ENCODE measurements at regions not wholly inside any gene's neighbourhood (a gene's known extent, or its start where the extent isn't known, plus 50 kb on each side); places are given as distances from the start of the nearest gene placed in this dataset.

DNA sequence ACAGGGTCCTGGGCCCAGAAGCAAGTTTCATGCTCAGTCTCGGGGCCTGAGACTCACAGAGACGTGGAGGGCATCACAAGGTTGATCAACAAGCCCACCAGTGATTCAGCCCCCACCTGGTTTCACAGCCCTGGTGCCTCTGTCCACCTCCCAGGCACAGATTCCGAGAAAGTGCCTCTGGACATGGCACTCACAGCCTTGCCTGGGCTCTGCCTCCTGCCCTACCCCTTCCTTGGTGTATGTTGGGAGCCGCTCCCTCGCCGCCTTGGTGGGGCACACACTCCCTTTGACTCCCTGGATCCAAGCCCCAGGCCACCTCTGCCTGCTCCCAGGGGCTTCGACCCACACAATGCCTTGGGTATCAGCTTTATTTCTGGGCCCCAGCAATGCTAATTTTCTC lies 200.8 kb upstream of the PPP2R2D start:
- TF ChIP-seq, protein P1, sequence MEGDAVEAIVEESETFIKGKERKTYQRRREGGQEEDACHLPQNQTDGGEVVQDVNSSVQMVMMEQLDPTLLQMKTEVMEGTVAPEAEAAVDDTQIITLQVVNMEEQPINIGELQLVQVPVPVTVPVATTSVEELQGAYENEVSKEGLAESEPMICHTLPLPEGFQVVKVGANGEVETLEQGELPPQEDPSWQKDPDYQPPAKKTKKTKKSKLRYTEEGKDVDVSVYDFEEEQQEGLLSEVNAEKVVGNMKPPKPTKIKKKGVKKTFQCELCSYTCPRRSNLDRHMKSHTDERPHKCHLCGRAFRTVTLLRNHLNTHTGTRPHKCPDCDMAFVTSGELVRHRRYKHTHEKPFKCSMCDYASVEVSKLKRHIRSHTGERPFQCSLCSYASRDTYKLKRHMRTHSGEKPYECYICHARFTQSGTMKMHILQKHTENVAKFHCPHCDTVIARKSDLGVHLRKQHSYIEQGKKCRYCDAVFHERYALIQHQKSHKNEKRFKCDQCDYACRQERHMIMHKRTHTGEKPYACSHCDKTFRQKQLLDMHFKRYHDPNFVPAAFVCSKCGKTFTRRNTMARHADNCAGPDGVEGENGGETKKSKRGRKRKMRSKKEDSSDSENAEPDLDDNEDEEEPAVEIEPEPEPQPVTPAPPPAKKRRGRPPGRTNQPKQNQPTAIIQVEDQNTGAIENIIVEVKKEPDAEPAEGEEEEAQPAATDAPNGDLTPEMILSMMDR (IDR thresholded peaks at IDR 0.05; ENCODE audit: extremely low read depth in 1 of 2, insufficient read depth in 1 of 2, low read depth in 1 of 2, low read length in 2 of 2) = no peak
- no peak for TF ChIP-seq POLR2AphosphoS5 (IDR thresholded peaks at IDR 0.05; ENCODE audit: insufficient read depth, low read depth, low read length)
- TF ChIP-seq EZH2 (IDR thresholded peaks at IDR 0.05; ENCODE audit: borderline replicate concordance, low read depth, low read length, severe bottlenecking) = no peak
- no peak for TF ChIP-seq POLR2A (IDR thresholded peaks at IDR 0.05; ENCODE audit: low read depth, low read length)
